GM23338 (cell line): ENCODE measurements at regions not wholly inside any gene's neighbourhood (a gene's known extent, or its start where the extent isn't known, plus 50 kb on each side); places are given as distances from the start of the nearest gene placed in this dataset.

Experiments
- JUNB ChIP-seq: IDR thresholded peaks from one replicate; pipeline ENCODE4 v1.6.1; 2016; ENCODE audit warnings: antibody characterized with exemption; ENCODE audit not compliant: unreplicated experiment
- POLR2AphosphoS5 ChIP-seq: IDR thresholded peaks from 2 replicates; pipeline ENCODE4 v1.6.1; 2016; ENCODE audit warnings: antibody characterized with exemption, low read depth
- STAT1 ChIP-seq: IDR thresholded peaks from one replicate; pipeline ENCODE4 v1.6.1; 2016; ENCODE audit warnings: antibody characterized with exemption; ENCODE audit not compliant: unreplicated experiment
- ZNF114 ChIP-seq: fragments of 250-450 bp; sonication (Bioruptor Pico); IDR thresholded peaks from 2 replicates; pipeline ENCODE4 v1.5.0; 2020; ENCODE audit warnings: mild to moderate bottlenecking, moderate library complexity
- ZNF331 ChIP-seq: fragments of 250-450 bp; sonication (Bioruptor Pico); IDR thresholded peaks from 2 replicates; pipeline ENCODE4 v1.5.0; 2020; ENCODE audit warnings: low read depth, mild to moderate bottlenecking, moderate library complexity
- TF ChIP-seq, protein P1 (sequence below): fragments of 250-450 bp; sonication (Bioruptor Pico); IDR thresholded peaks from 2 replicates; pipeline ENCODE4 v1.5.0; 2020; ENCODE audit warnings: mild to moderate bottlenecking, moderate library complexity
- TF ChIP-seq, protein P2 (sequence below): IDR thresholded peaks from 2 replicates; pipeline ENCODE4 v1.6.1; 2016; ENCODE audit warnings: antibody characterized with exemption
- TF ChIP-seq, protein P3 (sequence below): IDR thresholded peaks from one replicate; pipeline ENCODE4 v1.6.1; 2018; ENCODE audit warnings: antibody characterized with exemption; ENCODE audit not compliant: unreplicated experiment

DNA sequence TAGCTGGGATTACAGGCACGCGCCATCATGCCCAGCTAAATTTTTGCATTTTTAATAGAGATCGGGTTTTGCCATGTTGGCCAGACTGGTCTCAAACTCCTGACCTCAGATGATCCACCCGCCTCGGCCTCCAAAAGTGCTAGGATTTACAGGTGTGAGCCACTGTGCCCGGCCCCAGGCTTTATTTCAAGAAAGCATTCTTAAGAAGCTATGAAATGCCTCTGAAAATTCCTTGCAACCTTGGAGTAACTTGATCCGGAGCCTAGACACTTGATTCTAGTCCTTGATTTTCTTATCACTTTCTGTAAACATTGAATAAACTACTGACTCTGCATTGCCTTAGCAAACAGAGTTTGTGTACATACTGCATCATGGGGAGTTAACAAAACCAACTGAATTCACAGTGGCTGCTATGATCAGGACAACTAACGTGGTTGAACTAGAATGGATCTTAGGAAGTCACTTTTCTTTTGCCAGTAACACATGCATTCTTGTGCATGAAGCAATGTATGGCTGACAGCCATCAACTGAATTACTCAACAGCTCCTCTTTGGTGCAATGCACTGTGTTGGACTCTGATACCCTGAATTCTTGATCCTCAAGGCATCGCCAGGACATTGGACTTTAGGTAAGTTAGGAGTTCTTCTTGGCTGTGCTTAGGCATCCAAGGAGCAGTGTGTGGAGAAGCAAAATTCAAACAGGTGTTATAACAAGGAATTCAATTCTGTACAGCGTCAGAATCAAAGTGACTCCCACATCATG, 102.8 kb upstream of the TMEM170B start (continued):
- TF ChIP-seq, protein P1, sequence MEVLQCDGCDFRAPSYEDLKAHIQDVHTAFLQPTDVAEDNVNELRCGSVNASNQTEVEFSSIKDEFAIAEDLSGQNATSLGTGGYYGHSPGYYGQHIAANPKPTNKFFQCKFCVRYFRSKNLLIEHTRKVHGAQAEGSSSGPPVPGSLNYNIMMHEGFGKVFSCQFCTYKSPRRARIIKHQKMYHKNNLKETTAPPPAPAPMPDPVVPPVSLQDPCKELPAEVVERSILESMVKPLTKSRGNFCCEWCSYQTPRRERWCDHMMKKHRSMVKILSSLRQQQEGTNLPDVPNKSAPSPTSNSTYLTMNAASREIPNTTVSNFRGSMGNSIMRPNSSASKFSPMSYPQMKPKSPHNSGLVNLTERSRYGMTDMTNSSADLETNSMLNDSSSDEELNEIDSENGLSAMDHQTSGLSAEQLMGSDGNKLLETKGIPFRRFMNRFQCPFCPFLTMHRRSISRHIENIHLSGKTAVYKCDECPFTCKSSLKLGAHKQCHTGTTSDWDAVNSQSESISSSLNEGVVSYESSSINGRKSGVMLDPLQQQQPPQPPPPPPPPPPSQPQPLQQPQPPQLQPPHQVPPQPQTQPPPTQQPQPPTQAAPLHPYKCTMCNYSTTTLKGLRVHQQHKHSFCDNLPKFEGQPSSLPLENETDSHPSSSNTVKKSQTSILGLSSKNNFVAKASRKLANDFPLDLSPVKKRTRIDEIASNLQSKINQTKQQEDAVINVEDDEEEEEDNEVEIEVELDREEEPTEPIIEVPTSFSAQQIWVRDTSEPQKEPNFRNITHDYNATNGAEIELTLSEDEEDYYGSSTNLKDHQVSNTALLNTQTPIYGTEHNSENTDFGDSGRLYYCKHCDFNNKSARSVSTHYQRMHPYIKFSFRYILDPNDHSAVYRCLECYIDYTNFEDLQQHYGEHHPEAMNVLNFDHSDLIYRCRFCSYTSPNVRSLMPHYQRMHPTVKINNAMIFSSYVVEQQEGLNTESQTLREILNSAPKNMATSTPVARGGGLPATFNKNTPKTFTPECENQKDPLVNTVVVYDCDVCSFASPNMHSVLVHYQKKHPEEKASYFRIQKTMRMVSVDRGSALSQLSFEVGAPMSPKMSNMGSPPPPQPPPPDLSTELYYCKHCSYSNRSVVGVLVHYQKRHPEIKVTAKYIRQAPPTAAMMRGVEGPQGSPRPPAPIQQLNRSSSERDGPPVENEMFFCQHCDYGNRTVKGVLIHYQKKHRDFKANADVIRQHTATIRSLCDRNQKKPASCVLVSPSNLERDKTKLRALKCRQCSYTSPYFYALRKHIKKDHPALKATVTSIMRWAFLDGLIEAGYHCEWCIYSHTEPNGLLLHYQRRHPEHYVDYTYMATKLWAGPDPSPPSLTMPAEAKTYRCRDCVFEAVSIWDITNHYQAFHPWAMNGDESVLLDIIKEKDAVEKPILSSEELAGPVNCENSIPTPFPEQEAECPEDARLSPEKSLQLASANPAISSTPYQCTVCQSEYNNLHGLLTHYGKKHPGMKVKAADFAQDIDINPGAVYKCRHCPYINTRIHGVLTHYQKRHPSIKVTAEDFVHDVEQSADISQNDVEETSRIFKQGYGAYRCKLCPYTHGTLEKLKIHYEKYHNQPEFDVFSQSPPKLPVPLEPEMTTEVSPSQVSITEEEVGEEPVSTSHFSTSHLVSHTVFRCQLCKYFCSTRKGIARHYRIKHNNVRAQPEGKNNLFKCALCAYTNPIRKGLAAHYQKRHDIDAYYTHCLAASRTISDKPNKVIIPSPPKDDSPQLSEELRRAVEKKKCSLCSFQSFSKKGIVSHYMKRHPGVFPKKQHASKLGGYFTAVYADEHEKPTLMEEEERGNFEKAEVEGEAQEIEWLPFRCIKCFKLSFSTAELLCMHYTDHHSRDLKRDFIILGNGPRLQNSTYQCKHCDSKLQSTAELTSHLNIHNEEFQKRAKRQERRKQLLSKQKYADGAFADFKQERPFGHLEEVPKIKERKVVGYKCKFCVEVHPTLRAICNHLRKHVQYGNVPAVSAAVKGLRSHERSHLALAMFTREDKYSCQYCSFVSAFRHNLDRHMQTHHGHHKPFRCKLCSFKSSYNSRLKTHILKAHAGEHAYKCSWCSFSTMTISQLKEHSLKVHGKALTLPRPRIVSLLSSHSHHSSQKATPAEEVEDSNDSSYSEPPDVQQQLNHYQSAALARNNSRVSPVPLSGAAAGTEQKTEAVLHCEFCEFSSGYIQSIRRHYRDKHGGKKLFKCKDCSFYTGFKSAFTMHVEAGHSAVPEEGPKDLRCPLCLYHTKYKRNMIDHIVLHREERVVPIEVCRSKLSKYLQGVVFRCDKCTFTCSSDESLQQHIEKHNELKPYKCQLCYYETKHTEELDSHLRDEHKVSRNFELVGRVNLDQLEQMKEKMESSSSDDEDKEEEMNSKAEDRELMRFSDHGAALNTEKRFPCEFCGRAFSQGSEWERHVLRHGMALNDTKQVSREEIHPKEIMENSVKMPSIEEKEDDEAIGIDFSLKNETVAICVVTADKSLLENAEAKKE, result no peak
- TF ChIP-seq, protein P2, sequence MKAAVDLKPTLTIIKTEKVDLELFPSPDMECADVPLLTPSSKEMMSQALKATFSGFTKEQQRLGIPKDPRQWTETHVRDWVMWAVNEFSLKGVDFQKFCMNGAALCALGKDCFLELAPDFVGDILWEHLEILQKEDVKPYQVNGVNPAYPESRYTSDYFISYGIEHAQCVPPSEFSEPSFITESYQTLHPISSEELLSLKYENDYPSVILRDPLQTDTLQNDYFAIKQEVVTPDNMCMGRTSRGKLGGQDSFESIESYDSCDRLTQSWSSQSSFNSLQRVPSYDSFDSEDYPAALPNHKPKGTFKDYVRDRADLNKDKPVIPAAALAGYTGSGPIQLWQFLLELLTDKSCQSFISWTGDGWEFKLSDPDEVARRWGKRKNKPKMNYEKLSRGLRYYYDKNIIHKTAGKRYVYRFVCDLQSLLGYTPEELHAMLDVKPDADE, result no peak
- TF ChIP-seq JUNB (no peak), STAT1 (no peak), ZNF114 (CRISPR knock-in tag) (no peak), POLR2AphosphoS5 (no peak), ZNF331 (no peak)
- TF ChIP-seq, protein P3, sequence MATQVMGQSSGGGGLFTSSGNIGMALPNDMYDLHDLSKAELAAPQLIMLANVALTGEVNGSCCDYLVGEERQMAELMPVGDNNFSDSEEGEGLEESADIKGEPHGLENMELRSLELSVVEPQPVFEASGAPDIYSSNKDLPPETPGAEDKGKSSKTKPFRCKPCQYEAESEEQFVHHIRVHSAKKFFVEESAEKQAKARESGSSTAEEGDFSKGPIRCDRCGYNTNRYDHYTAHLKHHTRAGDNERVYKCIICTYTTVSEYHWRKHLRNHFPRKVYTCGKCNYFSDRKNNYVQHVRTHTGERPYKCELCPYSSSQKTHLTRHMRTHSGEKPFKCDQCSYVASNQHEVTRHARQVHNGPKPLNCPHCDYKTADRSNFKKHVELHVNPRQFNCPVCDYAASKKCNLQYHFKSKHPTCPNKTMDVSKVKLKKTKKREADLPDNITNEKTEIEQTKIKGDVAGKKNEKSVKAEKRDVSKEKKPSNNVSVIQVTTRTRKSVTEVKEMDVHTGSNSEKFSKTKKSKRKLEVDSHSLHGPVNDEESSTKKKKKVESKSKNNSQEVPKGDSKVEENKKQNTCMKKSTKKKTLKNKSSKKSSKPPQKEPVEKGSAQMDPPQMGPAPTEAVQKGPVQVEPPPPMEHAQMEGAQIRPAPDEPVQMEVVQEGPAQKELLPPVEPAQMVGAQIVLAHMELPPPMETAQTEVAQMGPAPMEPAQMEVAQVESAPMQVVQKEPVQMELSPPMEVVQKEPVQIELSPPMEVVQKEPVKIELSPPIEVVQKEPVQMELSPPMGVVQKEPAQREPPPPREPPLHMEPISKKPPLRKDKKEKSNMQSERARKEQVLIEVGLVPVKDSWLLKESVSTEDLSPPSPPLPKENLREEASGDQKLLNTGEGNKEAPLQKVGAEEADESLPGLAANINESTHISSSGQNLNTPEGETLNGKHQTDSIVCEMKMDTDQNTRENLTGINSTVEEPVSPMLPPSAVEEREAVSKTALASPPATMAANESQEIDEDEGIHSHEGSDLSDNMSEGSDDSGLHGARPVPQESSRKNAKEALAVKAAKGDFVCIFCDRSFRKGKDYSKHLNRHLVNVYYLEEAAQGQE, result no peak
